ENCODE measurements at regions not wholly inside any gene's neighbourhood (a gene's known extent, or its start where the extent isn't known, plus 50 kb on each side); places are given as distances from the start of the nearest gene placed in this dataset.

- no peak overlapping the region for H2AFZ ChIP-seq (ENCODE audit: low read length)
- no peak overlapping the region for H3K4me2 ChIP-seq (ENCODE audit: extremely low read depth, insufficient read depth, low read length)
- H3K4me3 ChIP-seq (replicated peaks in 1 of 4; ENCODE audit: control extremely low read depth in 1 of 4, insufficient read depth in 1 of 4, low read depth in 3 of 4, low read length in 4 of 4): no peak overlapping the region
- H3K27me3 ChIP-seq (ENCODE audit: control insufficient read depth, insufficient read depth, low read length): no peaks in the 10 kb centered on the region
- H3K79me2 ChIP-seq (ENCODE audit: control insufficient read depth, insufficient read depth, low read length): no peaks in the 10 kb centered on the region
- no peak for DNase-seq (ENCODE audit: low read depth in 2 of 2)
- no peak for TF ChIP-seq EZH2 (IDR thresholded peaks at IDR 0.05; ENCODE audit: low read length, missing control alignments)
- no peak for TF ChIP-seq CTCF (conservative IDR thresholded peaks at IDR 0.05 in 1 of 2, IDR thresholded peaks at IDR 0.05 in 1 of 2; ENCODE audit: low read depth in 1 of 2, low read length in 2 of 2)
- no peaks in the 10 kb centered on the region for H3K9me3 ChIP-seq (ENCODE audit: control insufficient read depth, insufficient read depth, low read depth, low read length)
- no peaks in the 10 kb centered on the region for H3K36me3 ChIP-seq (ENCODE audit: control insufficient read depth, insufficient read depth, low read length)
- H4K20me1 ChIP-seq (ENCODE audit: control insufficient read depth, extremely low read depth, insufficient read depth, low read length): no peaks in the 10 kb centered on the region
- H3K4me1 ChIP-seq (ENCODE audit: control insufficient read depth, extremely low read depth, insufficient read depth, low read length): no peaks in the 10 kb centered on the region
- no peak overlapping the region for H3K27ac ChIP-seq (ENCODE audit: insufficient read depth, low read length)
- H3K9ac ChIP-seq (ENCODE audit: insufficient read depth, low read length): no peak overlapping the region
Observed at GRCh38 chr7:69257592-69257991, 340.7 kb upstream of the AUTS2 start.

- Histone ChIP-seq H4K20me1 (ENCODE audit: control insufficient read depth, extremely low read depth, insufficient read depth, low read length) (no peaks in the 10 kb centered on the region), H3K9ac (ENCODE audit: insufficient read depth, low read length) (no peak overlapping the region), H3K4me2 (ENCODE audit: extremely low read depth, insufficient read depth, low read length) (no peak overlapping the region), H2AFZ (ENCODE audit: low read length) (no peak overlapping the region), H3K79me2 (ENCODE audit: control insufficient read depth, insufficient read depth, low read length) (no peaks in the 10 kb centered on the region), H3K36me3 (ENCODE audit: control insufficient read depth, insufficient read depth, low read length) (no peaks in the 10 kb centered on the region), H3K27me3 (ENCODE audit: control insufficient read depth, insufficient read depth, low read length) (no peaks in the 10 kb centered on the region), H3K9me3 (ENCODE audit: control insufficient read depth, insufficient read depth, low read depth, low read length) (no peaks in the 10 kb centered on the region), H3K4me3 (replicated peaks in 1 of 4; ENCODE audit: control extremely low read depth in 1 of 4, insufficient read depth in 1 of 4, low read depth in 3 of 4, low read length in 4 of 4) (no peak overlapping the region), H3K4me1 (ENCODE audit: control insufficient read depth, extremely low read depth, insufficient read depth, low read length) (no peaks in the 10 kb centered on the region), H3K27ac (ENCODE audit: insufficient read depth, low read length) (no peak overlapping the region)
- DNase-seq (ENCODE audit: low read depth in 2 of 2): no peak
- TF ChIP-seq CTCF (conservative IDR thresholded peaks at IDR 0.05 in 1 of 2, IDR thresholded peaks at IDR 0.05 in 1 of 2; ENCODE audit: low read depth in 1 of 2, low read length in 2 of 2) (no peak), EZH2 (IDR thresholded peaks at IDR 0.05; ENCODE audit: low read length, missing control alignments) (no peak)
Observed at GRCh38 chr7:69259445-69259844, 338.8 kb upstream of the AUTS2 start.

GRCh38 chr7:69260023-69260422 is 338.3 kb upstream of the AUTS2 start:
- H3K4me3 ChIP-seq (replicated peaks in 1 of 4; ENCODE audit: control extremely low read depth in 1 of 4, insufficient read depth in 1 of 4, low read depth in 3 of 4, low read length in 4 of 4): no peak overlapping the region
- no peaks in the 10 kb centered on the region for H3K79me2 ChIP-seq (ENCODE audit: control insufficient read depth, insufficient read depth, low read length)
- DNase-seq (ENCODE audit: low read depth in 2 of 2): no peak
- no peaks in the 10 kb centered on the region for H3K9me3 ChIP-seq (ENCODE audit: control insufficient read depth, insufficient read depth, low read depth, low read length)
- no peaks in the 10 kb centered on the region for H3K4me1 ChIP-seq (ENCODE audit: control insufficient read depth, extremely low read depth, insufficient read depth, low read length)
- no peak overlapping the region for H2AFZ ChIP-seq (ENCODE audit: low read length)
- no peaks in the 10 kb centered on the region for H3K27me3 ChIP-seq (ENCODE audit: control insufficient read depth, insufficient read depth, low read length)
- no peak overlapping the region for H3K9ac ChIP-seq (ENCODE audit: insufficient read depth, low read length)
- TF ChIP-seq EZH2 (IDR thresholded peaks at IDR 0.05; ENCODE audit: low read length, missing control alignments): no peak
- no peak for TF ChIP-seq CTCF (conservative IDR thresholded peaks at IDR 0.05 in 1 of 2, IDR thresholded peaks at IDR 0.05 in 1 of 2; ENCODE audit: low read depth in 1 of 2, low read length in 2 of 2)
- H3K4me2 ChIP-seq (ENCODE audit: extremely low read depth, insufficient read depth, low read length): no peak overlapping the region
- no peak overlapping the region for H3K27ac ChIP-seq (ENCODE audit: insufficient read depth, low read length)
- no peaks in the 10 kb centered on the region for H4K20me1 ChIP-seq (ENCODE audit: control insufficient read depth, extremely low read depth, insufficient read depth, low read length)
- H3K36me3 ChIP-seq (ENCODE audit: control insufficient read depth, insufficient read depth, low read length): no peaks in the 10 kb centered on the region

Measured in fibroblast of lung (primary cell).